GM18511 (cell line): ENCODE measurements at regions not wholly inside any gene's neighbourhood (a gene's known extent, or its start where the extent isn't known, plus 50 kb on each side); places are given as distances from the start of the nearest gene placed in this dataset.

Experiments used
- ATAC-seq: cut with Tn5 transposase; IDR thresholded peaks from one replicate; pipeline ENCODE4 v1.9.1; 2021; ENCODE audit warnings: mild to moderate bottlenecking, moderate library complexity; ENCODE audit not compliant: unreplicated experiment

DNA sequence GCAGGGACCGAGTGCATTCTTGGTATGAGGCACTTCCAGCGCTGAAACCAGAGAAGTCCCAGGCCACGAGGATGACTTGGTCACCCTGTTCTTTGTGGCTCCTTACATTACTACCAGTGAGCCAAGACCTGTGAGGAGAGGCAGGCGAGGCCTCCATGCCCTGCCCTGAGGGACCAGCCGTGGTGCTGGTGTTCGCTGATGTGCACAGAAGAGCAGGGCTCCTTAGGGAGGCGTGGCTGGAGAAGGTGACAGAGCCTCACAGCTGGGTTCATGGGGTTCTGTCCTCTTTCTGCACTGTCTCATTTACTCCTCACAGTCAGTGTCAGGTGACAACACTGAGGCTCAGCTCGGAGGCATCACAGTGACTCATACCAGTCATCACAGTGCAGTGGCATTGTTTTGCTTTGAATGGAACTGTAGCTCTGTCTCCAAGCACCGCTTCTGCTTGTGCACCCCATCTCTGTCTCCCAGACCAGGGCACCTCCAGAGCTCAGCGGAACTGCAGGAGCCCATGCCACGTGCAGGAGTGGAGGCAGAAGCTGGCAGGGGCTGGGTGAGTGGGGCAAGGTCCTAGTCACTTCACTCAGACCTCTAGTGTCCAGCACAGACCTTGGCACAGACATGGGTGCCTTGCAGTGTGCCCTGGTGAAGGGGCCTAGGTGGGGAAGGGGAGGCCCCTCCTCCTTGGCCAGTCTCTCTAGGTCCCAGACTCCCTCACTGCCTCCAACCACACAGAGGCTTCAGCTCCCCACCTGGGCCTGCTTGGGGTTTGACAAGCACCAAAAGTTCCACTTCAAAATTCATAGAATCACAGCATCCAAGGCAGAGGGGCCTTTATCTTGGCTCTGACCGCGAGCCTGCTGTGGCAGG is 310.9 kb downstream of the MATN1 start:
- no peak for ATAC-seq

DNA sequence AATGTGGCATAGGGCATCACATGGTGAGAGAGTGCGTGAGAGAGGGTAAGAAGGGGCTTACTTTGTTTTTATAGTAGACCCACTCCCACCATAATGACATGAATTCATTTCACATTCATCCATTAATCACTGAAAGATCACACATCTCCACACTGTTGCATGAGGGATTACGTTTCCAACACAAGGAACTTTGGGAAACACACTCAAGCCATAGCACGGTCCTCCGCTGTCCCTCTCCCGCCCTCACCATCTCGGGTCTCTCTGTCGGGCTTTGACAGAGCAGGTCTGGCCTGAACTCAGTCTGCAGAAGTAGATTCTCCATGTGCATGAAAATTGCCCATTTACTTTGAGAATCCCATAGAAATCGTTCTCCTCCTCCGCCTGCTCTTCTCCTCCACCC is 312.2 kb downstream of the MATN1 start:
- ATAC-seq, result no peak

DNA sequence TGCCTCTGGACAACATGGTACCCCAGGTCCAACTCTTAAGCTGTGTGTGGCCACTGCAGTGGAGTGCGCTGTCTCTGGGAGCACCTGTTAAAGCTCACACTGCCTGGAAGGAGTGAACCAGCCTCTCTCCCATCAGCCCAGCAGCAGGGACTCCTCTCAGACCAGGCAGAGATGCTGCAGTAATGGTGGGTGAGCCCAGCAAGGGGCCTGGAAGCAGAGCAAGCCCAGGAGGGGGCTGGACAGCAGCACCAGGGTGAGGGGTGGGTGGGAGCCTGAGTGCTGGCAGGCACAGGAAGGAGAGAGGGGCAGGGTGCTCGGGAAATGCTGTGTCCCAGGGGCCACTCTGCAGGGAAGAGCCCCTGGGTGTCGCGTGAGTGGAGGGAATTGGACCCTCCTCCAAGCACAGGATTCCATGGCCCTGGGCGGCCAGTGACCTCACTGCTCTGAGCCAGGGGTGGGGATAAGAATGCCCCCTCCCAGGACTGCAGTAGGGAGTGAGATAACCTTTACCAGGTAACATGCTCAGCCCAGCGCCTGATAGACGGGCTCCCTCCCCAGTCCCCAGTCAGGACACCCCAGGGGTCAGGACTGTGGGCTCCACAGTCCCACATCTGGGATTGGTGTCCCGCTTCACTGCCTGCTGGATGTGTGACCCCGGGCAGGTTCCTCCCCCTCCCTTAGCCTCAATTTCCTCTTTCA is 313.1 kb downstream of the MATN1 start:
- no peak for ATAC-seq

DNA sequence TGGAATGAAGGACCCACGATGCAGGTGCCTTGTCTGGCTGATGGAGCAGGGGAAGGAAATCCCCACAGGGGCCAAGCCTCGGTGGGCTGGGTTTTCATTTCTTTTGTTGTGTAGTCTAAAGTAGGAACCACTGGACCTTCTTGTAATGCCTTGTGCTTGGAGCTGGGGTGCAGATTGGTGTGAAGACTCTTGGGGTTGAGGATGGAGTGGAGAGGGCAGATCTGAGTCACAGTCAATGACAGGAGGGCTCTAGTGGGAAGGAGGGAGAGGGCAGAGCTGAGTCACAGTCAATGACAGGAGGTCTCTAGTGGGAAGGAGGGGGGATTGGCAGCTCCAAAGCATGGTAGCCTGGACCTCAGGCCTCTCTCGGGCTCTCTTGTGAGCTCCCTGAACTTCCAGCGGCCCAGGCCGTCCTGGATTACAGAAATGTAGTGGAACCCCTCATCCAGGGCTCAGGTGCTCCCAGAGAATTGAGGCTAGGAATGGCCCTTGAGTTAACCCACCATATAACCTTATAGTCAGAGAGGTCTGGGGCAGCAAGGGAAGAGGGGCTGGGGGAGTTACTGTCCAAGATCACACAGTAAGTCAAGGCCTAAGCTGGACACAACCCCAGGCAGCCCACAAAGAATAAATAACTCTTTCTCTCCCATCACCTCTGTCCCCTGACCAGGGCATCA is 313.8 kb downstream of the MATN1 start:
- ATAC-seq, result no peak

DNA sequence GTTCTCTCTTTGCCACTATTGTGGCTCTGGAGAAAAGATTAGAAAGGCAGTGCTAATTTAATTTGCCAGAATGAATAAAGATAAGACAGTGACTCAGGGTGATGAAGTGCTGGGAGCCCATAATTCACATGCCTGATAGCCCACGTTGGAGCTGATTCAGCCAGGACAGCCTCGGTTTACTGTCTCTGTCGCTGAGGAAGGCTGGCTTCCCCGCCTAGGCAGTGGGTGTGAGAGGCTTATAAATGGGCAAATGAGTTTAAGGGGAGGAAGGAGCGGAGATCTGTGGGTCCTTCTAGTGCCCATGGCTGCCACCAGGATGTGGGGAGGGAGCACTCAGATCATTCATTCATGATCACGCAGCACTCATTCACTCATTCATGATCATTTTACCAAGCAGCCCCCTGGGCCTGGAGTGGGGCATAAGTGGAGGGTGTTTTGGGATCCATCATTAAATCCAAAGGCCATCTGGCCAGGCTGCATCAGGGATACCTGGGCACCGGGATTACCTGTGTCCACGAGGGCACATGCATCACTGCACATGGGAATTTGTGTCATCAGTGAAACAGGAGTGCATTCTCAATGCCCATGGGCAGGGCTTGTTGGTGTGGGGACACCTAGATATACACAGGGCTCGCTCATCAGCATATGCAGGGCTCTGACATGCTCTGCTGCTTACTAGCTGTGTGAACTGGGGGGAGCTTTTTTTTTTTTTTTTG is 315.4 kb downstream of the MATN1 start:
- ATAC-seq, result no peak

DNA sequence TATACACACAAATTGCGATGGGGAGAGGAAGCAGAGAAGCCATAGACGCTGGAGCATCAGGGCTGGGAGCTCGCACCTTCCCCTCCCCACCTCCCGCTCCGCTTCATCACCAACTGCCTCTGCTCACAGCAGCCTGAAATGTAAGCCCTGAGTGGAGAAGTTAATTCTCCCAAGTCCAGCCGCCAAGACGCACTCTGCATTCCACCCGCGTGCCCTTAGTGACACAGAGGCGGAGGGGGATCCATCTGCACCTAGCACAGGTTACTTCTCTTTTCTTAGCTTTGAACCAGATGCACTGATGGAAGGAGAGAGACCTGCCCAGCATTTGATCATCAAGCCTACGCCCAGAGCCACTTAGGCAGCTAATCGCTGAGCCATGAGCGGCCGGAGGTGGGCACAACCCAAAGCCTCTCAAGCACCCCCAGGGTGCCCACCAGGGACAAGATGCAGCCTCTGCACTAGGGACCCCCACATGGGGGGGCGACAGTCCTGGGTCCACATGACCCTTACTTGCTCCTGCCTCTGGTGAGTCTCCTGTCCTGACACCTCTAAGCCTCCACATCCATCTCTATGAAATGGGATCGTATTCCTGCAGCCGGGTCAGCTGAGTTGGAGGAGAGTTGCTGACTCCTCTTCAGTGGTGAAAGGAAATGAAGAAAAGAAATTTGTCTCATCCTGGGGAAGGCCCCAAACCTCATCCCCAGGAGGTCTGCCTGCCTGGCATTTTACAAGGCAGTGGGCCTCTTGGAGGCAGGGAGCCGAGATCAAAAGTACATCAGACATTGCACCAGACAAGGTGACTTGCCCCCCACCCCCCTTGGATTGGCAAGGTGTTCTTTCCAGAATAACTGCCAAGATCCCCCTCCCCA is 316.2 kb downstream of the MATN1 start:
- ATAC-seq, result no peak

DNA sequence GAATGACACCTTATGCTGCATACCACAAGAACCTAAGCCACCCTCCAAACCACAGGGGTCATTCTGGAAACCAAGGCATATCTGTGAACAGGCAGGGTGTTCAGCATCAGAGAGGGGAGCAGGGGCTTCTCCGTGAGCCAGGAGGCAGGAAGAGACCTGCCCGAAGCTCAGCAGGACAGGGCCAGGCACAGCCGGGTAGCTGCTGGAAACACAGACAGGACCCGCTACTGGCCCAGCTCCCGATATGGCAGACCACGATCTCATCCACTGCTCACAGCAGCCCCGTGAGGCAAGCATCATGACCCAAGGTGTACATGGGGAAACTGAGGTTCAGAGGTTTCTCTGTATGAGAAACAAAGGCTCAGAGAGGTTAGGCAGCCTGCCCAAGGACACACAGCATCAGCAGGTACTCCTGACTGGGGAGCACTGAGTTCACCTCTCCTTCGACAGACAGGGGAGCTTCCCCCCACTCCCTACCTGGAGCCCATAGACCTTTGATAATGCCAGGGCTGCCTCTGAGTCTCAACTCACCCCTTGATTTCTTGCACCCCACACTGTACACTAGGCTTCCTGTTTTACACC is 317.7 kb downstream of the MATN1 start:
- ATAC-seq, result no peak

DNA sequence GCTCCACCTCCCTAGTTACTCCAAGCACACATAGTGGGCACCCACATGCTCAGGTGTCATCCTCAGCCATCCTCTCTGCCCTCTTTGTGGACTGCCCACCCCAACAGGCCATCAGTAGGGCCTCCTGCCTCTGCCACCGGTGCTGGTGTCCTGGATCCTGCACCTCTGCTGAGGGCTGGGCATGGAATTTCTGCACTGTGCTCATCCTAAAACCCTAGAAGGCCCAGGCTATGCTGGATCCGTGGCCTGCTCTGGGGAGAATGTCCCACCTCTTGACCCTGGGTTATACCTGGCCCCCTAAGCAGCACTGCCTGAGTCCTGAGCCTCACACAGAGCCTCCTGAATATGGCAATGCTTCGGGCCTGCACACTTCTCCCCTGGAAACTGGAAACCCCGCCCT is 318.3 kb downstream of the MATN1 start:
- ATAC-seq, result no peak

DNA sequence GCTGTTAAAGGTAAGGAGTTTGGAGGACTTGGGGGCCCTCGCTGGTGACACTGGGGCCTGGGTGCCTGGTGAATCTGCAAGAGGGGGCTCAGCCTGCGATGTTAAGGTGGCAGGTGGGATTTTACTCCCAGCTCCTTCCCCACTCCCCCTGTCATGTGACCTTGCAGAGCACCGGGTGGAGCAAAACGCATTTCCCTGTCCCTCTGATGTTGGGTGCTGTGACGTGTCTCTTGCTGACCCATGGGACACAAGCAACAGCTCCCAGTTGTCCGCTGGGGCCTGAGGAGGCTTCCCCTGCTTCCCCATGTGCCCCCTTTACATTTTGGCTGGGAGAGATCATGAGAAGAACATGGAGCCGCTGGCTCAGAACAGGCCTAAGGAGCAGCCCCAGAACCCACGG is 319.0 kb downstream of the MATN1 start:
- ATAC-seq, result no peak

DNA sequence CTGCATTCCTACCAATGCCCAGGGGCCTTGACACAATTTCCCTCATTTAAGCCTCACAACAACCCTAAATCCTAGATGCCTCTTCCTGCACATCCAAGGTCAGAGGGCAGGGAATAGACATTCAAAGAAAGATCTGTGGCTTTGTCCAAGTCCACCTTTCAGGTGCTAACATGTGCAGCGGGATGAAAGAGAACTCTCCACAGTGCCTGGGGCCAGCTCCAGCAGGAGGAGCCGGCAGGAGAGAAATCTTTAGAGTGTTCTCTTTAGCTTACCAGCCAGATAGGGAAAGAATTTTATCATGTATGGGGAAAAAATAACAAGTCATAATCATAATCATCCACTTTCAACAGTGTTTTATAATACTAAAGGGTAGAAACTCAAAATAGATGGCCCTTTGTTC is 319.7 kb downstream of the MATN1 start:
- ATAC-seq, result no peak

DNA sequence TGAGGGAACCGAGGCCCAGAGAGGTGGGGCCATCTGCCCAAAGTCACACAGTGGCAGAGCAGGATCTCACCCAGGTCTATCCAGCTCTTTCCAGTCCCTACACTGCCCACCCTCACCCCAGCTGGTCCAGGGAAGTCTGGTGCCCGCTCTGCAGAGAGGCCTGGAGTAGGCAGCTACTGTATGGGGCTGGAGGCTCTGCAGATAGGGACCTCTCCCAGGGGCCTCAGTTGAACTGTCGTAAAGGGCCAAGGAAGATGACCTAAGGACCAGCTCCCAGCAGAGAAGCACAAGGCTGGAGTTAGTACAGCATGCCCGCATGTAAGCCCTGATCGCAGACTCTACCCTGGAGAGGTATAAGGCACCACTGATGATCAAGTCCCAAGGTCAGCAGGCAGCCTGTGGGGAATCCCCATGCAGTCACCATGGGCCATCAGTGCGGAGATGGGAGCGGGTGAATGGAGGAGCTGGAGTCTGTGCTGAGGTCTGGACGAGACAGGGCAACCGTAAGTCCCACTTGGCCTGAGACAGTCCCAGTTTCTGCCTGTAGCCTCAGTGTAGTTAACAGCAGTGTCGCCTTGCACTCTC is 320.2 kb downstream of the MATN1 start:
- no peak for ATAC-seq

DNA sequence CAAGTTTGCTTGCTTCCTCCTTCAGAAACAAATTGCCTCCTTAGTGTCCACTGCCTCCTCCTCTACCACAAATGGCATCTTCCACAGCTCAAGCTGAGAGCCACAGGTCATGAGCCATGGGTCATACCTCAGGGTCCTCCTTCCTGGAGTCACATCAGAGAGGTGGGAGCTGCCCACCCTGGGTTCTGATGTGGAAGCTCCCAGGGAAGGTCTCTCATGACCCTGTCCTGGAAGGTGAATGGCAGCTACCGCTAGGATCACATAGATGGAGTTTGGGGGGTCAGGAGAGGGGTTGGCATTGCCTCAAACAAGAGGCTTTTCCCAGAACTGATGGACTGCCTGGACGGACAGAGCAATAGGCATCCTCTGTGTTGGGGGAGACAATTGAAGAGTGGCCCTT is 321.4 kb downstream of the MATN1 start:
- ATAC-seq, result no peak

DNA sequence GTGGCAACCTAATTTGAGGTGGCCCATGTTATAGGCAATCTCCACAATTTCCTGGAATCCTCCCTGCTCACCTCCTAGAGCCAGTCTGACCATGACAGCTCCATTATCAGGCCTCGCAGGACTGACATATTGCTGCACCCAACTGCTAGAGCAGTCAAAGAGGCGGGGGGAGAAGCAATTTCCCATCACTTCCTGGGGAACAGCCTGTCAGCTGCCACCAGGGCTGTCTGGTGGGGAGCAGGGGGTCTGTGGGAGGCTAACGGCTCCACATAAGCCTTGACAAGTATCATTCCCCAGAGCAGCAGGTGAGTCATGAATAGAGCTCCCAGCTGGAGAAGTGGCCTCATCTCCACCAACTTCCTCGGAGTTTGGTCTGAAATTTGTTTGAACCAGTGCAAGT is 322.9 kb downstream of the MATN1 start:
- ATAC-seq, result no peak

DNA sequence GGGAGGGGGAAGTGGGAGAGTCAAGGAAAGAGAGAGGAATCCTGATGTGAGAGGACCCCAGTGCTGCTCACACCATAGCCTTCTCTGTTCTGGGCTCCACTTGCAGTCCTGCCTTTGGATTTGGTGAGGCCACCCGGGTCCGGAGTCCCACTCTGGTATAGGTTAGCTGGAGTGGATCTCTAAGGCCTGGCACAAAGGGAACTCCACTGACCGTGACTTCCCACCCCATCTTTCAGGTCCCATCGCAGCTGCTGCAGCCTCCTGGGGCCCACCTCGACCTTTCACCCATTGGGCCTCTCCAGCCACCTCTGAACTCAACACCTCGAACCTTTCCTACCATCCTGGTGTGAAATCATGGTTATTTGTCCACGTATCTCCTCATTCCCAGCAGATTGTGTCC is 324.4 kb downstream of the MATN1 start:
- ATAC-seq, result no peak

DNA sequence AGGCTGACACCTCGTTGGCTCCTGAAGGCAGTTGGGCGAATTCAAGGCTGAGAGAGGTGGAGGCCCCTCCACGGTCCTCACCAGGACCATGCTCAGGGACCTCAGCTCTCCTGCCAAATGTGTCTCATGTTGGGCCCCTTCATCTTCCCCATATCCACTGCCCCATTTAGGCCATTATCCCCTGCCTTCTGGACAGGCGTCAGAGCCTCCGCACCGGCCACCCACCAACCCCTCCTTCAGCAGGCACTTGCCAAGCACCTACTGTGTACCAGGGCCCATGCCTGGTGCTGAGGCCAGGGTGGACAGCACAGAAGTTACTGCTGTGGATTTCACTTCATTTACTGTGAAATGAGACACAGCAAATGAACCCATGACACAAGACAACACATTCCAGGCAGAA is 325.8 kb downstream of the MATN1 start:
- ATAC-seq, result no peak

DNA sequence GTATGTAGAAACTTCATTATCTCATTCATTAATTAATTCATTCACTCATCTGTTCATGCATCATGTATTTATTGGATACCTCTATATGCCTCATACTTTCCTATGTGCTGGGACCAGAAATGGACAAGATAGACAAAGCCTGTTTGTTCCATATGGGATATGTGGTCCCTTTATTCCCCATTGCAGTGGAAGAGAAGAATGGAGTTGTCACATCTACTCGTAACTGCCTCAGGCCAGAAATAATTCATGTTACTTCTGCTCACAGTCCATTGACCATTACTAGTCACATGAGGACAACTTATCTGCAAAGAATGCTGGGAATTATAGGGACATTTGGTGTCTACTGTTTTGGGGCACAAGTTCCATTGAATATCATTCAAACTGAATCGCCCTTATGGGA is 327.8 kb downstream of the MATN1 start:
- ATAC-seq, result no peak

DNA sequence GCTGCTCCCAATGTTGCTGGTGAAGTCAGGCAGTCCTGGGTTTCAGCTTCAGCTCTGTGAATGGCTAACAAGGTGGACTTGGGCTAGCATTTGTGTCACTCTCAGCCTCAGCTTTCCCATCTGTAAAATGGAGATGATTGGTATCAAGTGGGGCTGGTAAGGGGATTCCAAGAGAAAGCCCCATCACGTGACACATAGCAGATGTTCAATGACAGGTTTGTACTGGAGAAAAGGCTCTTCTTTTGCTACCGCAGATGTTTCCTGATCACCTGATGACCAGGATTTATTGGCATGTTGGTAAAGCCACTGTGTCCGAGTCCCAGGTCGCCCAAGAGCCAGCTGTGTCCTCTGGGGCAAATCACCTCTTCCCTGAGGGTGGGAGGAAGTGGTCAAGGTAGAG is 335.0 kb downstream of the MATN1 start:
- no peak for ATAC-seq

DNA sequence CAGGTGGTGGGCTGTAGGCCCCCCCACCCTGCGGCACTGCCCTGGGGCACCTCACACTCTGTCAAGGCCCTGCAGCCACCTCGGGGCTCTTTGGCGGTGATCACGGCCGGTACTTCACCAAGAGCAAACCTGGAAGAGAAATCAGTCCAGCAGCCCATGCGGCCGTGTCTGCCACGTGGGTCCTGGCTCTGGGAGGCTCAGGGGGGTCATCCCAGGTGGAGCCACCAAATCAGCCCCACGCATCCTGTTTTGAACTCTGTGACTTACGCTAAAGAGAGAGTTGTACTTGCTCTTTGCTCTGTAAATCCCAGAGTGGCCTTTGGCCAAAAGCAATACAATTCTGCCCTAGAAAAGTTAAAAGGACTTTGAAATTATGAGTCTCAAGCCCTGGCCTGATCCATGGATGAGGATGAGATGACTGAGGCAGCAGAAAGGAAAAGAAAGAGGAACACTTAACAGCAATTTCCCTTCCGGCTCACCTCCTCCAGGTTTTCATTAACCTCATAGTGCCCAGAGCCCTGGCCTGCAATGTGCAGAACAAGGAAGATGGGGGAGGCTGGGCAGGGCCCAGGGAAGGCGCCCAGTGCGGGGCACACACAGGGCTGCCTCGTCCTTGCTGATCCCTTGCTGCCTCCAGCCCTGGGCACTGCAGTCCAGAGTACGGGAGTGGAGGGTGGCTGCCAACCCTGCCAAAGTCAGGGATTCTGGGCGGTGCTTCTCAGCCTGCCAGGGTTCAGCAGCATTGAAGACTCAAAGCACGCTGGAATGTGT is 337.0 kb downstream of the MATN1 start:
- ATAC-seq, result no peak
